ENCODE measurements at regions not wholly inside any gene's neighbourhood (a gene's known extent, or its start where the extent isn't known, plus 50 kb on each side); places are given as distances from the start of the nearest gene placed in this dataset.

GRCh38 chr7:46257761-46258448 lies 336.8 kb upstream of the IGFBP3 start:
- DNase-seq: no peak

DNA sequence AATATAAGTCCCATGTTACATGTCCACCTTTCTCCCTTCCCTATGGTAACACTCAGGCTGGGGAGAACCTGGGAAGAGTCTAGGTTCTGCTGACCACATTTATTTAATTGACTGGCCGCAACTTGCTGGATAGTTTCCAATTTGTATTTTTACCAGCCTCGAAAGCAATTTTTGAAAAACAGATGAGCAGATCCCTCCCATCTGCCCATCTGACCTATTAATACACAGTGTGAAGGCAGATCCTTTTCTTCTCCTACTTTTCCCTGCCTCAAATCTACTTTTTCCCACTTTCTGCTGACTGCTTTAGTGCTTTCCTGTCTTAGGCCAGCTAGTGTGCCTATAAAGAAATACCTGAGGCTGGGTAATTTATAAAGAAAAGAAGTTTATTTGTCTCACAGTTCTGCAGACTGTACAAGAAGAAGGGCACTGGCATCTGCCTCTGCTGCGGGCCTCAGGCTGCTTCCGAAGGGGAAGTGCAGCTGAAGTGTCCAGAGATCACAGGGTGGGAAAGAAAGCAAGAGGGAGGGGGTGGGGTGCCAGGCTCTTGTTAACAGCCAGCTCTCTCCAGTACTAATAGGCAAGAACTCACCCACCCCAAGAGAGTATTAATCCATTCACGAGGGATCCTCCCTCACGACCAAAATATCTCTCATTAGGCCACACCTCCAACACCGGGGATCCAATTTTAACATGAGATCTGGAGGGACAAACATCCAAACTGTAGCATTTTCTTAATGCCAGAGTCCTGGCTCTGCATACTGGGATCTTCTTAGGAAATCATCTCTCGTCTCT lies 336.0 kb upstream of the IGFBP3 start:
- DNase-seq: no peak

GRCh38 chr7:46253520-46253919 lies 332.4 kb upstream of the IGFBP3 start:
- no peak for DNase-seq

DNA sequence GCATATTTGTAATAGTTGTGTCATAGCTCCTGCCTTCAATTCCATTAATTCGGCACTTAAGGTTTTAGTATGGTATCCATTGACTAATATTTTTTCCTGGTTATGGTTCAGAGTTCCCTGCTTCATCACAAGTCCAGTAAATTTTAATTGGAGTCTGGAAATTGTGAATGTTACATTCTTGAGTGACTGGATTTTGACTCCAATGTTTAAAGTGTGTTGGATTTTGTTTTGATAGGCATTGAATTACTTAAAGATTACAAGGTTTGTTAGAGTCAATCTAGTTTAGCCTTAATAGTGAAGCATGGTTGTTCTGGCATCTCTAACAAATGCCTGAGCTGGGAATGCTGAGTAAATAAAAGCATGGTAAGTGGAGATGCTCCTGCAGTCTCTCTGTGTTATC lies 326.6 kb upstream of the IGFBP3 start:
- DNase-seq: no peak

DNA sequence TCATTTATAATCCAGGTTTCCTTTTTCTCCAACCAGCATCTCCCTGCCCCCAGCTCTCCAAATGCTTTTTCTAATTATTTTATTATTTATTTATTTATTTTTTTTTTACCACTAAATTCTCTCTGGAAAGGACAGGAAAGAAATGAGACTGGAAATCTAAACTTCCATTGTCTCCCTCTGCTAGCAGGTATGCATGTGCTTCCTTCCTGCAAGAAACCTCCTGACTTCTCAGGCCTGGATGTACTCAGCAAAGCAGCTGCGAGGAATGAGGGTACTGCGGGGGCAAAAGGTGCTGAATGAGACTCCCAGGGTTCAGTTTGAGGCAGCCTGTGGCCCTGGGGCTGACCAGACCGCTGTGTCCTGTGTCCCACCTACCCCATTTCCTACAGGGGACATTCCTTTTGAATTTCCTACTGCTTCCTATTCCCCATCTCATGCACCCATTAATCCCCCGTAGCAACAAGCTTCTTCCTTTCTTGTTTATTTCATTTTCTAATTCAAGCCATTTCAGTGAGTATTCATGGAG lies 324.6 kb upstream of the IGFBP3 start:
- no peak for DNase-seq

DNA sequence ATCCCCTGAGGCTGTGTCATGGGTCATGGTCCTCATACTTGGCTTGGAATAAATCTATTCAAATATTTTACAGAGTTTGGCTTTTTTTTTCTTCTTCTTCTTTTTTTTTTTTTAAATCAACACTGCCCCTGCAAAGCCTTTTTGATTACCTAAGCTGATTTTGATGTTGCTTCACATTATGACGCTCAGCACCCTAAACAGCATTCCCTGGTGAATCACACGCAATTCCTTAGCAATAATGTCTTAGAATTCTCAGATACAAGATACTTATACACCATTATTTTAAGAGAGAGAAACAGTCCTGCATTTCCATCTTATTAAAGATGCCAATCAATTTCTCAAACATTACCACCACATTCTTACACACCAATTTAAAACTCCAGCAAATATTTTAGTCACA lies 323.7 kb upstream of the IGFBP3 start:
- no peak for DNase-seq

GRCh38 chr7:46243406-46243805 lies 322.3 kb upstream of the IGFBP3 start:
- DNase-seq: no peak

DNA sequence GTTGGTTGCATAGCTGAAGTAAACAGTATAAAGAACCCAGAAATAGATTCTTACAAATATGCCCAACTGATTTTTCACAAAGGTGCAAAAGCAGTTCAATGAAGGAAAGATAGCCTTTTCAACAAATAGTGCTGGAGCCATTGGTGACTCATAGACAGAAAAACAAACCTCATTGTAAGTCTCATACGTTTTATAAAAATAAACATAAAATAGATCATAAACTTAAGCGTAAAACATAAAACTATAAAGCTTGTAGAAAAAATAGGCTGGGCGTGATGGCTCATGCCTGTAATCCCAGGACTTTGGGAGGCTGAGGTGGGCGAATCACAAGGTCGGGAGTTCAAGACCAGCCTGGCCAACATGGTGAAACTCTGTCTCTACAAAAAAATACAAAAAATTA lies 318.8 kb upstream of the IGFBP3 start:
- DNase-seq: no peak

- no peak for DNase-seq
Measured at GRCh38 chr7:46237466-46237865, 316.4 kb upstream of the IGFBP3 start.

DNA sequence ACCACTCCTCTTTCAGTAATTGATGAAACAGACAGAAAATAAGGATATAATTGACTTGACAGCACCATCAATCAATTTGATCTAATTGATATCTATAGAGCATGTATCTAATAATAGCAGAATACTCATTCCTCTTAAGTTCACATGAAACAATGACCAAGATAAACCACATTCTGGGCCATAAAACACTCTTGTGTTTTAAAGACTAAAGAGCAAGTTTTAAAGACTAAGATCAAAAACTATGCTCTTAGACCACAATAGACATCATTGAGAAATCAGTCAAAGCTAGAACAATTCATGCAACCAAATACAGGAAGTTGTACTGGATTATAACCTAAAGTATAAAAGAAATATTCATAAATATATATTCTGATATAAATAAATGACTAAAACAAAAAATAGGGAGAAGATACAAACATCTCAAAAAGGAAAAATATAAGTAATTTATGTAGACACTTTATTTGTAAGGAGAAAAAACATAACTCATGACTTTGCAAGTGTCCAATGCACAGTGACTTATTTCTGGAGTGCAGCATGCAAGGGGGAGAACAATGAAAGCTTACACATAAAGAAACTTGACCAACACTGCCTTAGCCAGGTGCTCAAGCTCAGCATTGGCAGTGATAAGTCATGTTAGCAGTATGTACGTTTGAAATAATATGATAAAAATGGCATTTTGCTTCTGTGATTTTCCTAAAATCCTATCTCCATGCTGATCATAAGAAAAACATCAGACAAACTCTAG lies 312.7 kb upstream of the IGFBP3 start:
- DNase-seq: no peak

- DNase-seq: no peak
Measured at GRCh38 chr7:46230990-46231305, 309.9 kb upstream of the IGFBP3 start.

DNA sequence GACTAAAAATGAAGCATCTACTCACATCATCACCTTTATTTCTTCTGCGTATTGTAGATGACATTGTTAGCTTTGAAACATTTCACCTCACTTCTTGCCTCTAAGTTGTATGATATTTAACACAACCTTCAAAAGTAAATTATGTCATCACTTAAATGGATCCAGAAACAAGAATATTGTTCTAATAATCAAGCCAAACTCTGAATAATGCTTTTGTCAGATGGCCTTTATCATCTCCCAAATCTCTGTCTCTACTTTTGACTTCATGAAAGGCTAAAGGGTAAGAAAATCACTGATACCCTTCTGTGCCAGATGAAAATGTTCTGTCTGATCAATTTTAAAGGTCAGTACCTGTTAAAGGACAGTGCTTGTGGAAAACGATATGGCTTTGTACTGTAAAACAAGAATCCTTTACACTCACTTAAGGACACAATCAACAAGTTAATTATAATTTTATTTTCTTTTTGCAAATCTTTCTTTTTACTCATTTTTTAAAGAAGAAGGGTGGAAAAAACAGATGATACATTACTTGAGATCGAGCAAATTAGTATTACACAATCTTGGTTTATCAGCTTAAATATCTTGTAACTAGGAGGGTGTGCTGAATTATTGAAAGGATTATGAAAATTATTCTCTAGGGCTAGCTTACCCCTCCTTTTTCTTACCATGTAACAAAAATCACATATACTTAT lies 309.4 kb upstream of the IGFBP3 start:
- DNase-seq: no peak

- no peak for DNase-seq
Measured at GRCh38 chr7:46229409-46229808, 308.3 kb upstream of the IGFBP3 start.

GRCh38 chr7:46226860-46227259 lies 305.8 kb upstream of the IGFBP3 start:
- no peak for DNase-seq

DNA sequence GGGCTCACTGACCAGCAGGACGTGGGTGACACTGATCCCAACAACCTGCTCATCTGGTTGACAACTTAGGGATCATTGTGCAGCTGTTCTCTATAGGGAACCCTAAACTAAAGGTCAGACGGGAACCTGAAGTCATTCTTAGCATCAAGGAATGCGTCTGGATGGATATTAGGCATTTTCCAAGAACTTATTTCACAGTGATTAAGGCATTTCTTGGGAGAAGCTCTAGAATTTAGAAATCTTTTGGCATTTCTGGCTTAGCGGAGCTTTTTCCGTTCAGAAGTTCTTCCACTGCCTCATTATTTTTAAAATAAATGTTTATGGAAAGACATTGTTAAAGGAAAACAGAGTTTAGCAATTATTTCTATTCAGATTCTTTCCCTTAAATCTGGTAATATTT lies 303.3 kb upstream of the IGFBP3 start:
- DNase-seq: no peak

DNA sequence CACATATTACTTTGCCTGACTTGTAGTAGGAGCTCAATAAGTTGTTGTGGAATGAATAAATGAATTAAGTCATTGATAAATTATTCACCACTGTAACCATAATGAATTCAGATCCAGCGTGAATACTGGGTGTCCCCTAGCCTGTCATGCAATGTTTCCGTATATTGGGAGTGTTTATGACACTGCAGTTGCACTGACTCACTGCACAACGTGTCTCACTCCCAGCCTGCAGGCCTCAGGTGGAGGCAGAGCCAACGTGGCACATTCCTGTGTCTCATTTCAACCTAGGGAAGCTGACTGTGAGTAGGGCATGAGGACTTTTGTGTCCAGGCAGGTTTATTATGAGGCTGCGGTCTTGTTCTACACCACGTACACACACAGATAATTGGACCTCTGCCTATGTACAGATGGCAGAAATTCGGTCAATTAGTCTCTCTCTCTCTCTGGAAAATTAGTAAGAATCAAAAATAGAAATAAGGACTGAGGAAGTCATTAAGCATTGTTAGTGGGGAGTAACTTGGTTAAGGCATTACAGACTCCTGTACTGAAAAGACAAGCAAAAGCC lies 299.1 kb upstream of the IGFBP3 start:
- DNase-seq: no peak

DNA sequence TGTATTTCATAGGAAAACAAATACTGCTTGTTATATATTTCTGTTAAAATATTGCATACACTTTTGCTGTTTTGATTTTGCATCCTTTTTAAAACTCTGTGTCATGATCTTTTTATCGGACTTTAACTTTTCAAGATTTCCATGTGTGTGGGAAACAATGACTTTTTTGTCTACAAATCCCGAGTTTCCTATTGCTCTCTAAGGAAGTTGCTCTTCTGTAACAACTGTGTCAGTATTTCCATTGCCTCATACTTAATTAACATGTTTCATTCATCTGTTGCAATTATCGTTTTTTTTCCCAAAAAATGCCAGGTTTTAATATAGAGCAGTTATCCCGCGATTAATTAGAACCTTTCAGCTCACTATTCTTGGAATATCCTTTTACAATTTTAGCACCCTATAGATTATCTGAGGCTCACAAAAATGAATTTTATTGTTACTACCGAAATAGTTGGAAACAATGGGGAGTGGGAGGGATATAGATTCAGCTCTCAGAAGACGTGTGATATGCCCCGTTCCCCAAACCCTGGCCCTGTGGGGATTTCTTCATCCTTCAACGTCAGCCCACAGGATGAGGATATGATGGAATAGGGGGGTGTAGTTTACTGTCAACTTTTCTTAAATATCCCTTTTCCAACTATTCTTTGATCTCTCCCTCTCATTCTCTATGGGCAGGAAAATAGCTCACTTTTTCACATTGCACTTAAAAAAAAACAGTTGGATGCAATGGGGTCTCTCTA lies 297.6 kb upstream of the IGFBP3 start:
- no peak for DNase-seq

DNA sequence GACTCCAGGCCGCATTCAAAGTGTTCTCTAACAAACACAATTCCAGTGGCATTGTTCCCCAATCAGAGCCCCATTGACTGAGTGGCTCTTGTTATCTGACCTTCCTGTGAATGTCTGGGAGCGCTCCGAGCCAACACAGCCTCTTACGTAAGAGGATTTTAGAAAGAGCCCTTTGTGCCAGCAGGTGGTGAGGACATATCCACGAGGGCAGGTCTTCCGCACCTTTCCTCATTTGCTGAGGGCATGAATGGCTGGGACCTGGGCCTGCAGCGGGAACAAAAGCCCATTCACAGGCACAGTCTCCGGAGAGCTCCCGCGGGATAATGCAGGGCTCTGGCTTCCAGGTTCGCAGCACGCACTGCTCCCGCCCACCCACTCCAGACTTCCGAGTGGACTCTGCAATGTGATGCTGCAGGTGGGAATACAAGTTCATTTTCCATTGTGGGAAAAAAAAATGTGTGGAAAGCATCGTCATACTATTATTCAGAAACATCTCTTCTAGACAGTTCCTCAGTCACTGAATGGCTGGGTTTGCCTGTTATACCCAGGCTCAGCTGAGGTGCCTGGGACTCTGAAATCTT lies 295.0 kb upstream of the IGFBP3 start:
- DNase-seq: no peak

DNA sequence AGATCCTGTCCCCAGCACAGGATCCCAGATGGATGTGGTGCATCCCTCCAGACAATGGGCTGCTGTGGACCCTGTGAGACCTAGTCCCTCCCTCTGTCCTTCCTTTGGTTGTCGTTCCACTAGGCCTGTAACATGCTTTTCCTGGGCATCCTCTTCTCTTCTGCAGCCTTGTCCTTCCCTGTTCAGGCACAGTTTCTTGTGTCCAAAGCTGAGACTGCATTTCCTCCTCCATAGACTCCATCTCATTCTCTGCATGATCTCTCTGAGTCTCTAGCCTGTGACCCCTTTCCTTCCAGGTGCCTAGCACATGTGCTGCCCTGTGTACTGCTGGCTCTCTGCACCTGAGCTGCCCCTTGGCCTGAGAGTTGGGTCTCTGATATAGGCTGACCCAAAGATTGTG lies 293.5 kb upstream of the IGFBP3 start:
- DNase-seq: no peak

- DNase-seq: no peak
Measured at GRCh38 chr7:46213154-46213537, 292.1 kb upstream of the IGFBP3 start.

DNA sequence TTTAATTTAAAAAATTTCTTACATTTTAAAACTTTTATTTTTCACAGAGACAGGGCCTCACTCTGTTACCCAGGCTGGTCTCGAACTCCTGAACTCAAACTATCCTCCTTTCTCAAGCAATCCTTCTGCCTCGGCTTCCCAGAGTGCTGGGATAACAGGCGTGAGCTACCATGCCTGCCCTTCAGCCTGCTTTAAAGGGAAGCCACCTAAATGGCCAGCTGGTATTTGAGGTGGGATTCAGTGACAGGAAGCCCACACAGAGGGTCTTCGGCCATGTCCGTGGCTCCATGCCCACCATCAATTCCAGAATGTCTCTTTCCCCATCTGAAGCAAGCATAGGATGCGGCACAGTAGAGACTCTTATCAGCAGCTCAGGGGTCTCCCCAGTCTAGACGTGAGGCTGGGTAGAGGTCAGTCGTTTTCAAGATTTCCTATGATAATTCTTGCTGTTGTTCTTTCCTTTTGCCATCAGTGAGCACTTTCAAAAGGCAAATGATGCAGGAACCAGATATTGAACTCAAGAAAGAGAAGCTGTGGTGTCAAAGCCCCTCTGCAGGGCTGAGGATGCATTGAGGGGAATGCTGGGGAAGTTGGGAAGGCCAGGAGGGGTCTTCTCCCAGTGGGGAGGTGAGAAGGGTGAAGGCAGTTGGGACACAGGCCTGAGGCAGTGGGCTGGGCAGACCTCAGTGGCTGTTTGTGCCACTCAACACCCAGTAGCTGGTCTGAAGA lies 291.5 kb upstream of the IGFBP3 start:
- DNase-seq: no peak
